ENCODE measurements at regions not wholly inside any gene's neighbourhood (a gene's known extent, or its start where the extent isn't known, plus 50 kb on each side); places are given as distances from the start of the nearest gene placed in this dataset.
"Not testable (repeated sequence)": the region's sequence is repeated elsewhere in the genome, so short reads cannot be mapped to it uniquely, and the experiment has no call there.

- no peak for DNase-seq
- Histone ChIP-seq H3K9me3 (no peaks in the 10 kb centered on the region), H3K4me3 (no peak overlapping the region), H3K27me3 (no peaks in the 10 kb centered on the region), H3K4me1 (no peaks in the 10 kb centered on the region), H3K27ac (no peak overlapping the region), H3K36me3 (ENCODE audit: low read depth, missing control alignments) (no peaks in the 10 kb centered on the region)
- WGBS, 2 donors = 51 to 68% methylated on average over 14 to 15 of the region's 15 CpGs
- no peak for TF ChIP-seq POLR2A (IDR thresholded peaks at IDR 0.05)
- intact Hi-C loops (cut with DNase I; ENCODE audit: low total_unique reads) = no loop called here
Measured at GRCh38 chr4:1582227-1582626, 101.9 kb downstream of the FAM53A start.

GRCh38 chr4:1581164-1581894, 102.8 kb downstream of the FAM53A start:
- H3K9me3 ChIP-seq; H3K36me3 ChIP-seq (ENCODE audit: low read depth, missing control alignments); H3K4me1 ChIP-seq; intact Hi-C loops (cut with DNase I; ENCODE audit: low total_unique reads); H3K4me3 ChIP-seq; H3K27me3 ChIP-seq: not testable (repeated sequence)
- WGBS, 2 donors = 27 to 30% methylated on average over 14 of the region's 15 CpGs
- peak overlapping the region in 1 of 2 donors; percentile 31 for H3K27ac ChIP-seq
- peak; percentile 89 for DNase-seq

DNA sequence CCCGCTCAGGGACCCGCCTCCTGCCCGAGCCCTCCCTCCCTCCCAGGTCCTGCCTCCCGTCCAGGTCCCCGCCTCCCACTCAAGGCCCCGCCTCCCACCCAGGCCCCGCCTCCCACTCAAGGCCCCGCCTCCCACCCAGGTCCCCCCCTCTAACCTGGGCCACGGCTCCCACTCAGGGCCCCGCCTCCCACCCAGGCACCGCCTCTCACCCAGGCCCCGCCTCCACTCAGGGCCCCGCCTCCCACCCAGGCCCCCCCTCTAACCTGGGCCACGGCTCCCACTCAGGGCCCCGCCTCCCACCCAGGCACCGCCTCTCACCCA, 103.5 kb downstream of the FAM53A start:
- H3K36me3 ChIP-seq (ENCODE audit: low read depth, missing control alignments); DNase-seq; intact Hi-C loops (cut with DNase I; ENCODE audit: low total_unique reads); H3K27me3 ChIP-seq; H3K4me1 ChIP-seq; H3K9me3 ChIP-seq: not testable (repeated sequence)
- H3K27ac ChIP-seq = peak overlapping the region in 1 of 2 donors; percentile 74
- 0 to 2% methylated on average over 3 to 7 of the region's 16 CpGs for WGBS, 2 donors
- peak overlapping the region in 1 of 2 donors; percentile 60 for H3K4me3 ChIP-seq

- 1 to 2% methylated on average over 23 to 46 of the region's 46 CpGs for WGBS, 2 donors
- Histone ChIP-seq H3K27ac (peak overlapping the region; percentile 68 to 74), H3K9me3 (no peaks in the 10 kb centered on the region), H3K27me3 (no peaks in the 10 kb centered on the region), H3K36me3 (ENCODE audit: low read depth, missing control alignments) (no peaks in the 10 kb centered on the region), H3K4me3 (peak overlapping the region; percentile 60 to 61), H3K4me1 (no peaks in the 10 kb centered on the region)
- TF ChIP-seq CTCF (IDR thresholded peaks at IDR 0.05) (no peak), POLR2A (IDR thresholded peaks at IDR 0.05) (no peak)
- intact Hi-C loops (cut with DNase I; ENCODE audit: low total_unique reads) = no loop called here
- DNase-seq = peak; percentile 92
Measured at GRCh38 chr4:1579901-1580691, 104.0 kb downstream of the FAM53A start.

- 1% methylated on average over 15 to 73 of the region's 91 CpGs for WGBS, 2 donors
- intact Hi-C loops (cut with DNase I; ENCODE audit: low total_unique reads) = no loop called here
Measured at GRCh38 chr4:1579001-1579900, 104.9 kb downstream of the FAM53A start.

More at GRCh38 chr4:1579001-1579900, 104.9 kb downstream of the FAM53A start:
- no peaks in the 10 kb centered on the region for H3K36me3 ChIP-seq (ENCODE audit: low read depth, missing control alignments)
- no peaks in the 10 kb centered on the region for H3K4me1 ChIP-seq
- H3K9me3 ChIP-seq = no peaks in the 10 kb centered on the region
- TF ChIP-seq POLR2A (IDR thresholded peaks at IDR 0.05) (no peak), CTCF (IDR thresholded peaks at IDR 0.05) (peak in 2 of 3 experiments; percentile 29 to 92)
- H3K27ac ChIP-seq = peak overlapping the region; percentile 68 to 74
- no peaks in the 10 kb centered on the region for H3K27me3 ChIP-seq
- DNase-seq = peak; percentile 74
- H3K4me3 ChIP-seq = peak overlapping the region; percentile 60 to 61

Measured in testis (tissue), 2 donors.